Stimulated activated CD4-positive, alpha-beta T cell treated with anti-CD3 and anti-CD28 coated beads, Interleukin-4, amount 100 ng/mL, for 24 hours (primary cell): ENCODE measurements at regions not wholly inside any gene's neighbourhood (a gene's known extent, or its start where the extent isn't known, plus 50 kb on each side); places are given as distances from the start of the nearest gene placed in this dataset.

Experiments
- DNase-seq: peaks from one replicate; pipeline ENCODE4 v3.0.0-alpha.2; 2020

GRCh38 chr2:8630676-8631464, 51.0 kb upstream of the ID2 start:
- no peak for DNase-seq

GRCh38 chr2:8631465-8632005, 50.3 kb upstream of the ID2 start:
- no peak for DNase-seq
